HUES48 (cell line): ENCODE measurements at regions not wholly inside any gene's neighbourhood (a gene's known extent, or its start where the extent isn't known, plus 50 kb on each side); places are given as distances from the start of the nearest gene placed in this dataset.
"Not testable (repeated sequence)": the region's sequence is repeated elsewhere in the genome, so short reads cannot be mapped to it uniquely, and the experiment has no call there.

Source experiments
- H3K27ac ChIP-seq: one replicate; pipeline ENCODE4 v1.7.0; 2013; ENCODE audit warnings: low read depth, low read length, inconsistent platforms
- H3K27me3 ChIP-seq: 2 replicates; pipeline ENCODE4 v1.6.1; 2013; ENCODE audit warnings: mild to moderate bottlenecking, low read length; ENCODE audit not compliant: control insufficient read depth, insufficient read depth
- H3K36me3 ChIP-seq: 2 replicates; pipeline ENCODE4 v1.6.1; 2013; ENCODE audit warnings: low read length; ENCODE audit not compliant: control insufficient read depth, insufficient read depth
- H3K4me1 ChIP-seq: 2 replicates; pipeline ENCODE4 v1.6.1; 2013; ENCODE audit warnings: mild to moderate bottlenecking, low read length; ENCODE audit not compliant: control insufficient read depth, insufficient read depth
- H3K4me3 ChIP-seq: 2 replicates; pipeline ENCODE4 v1.5.1; 2013; ENCODE audit warnings: mild to moderate bottlenecking, low read depth, low read length
- H3K9ac ChIP-seq: 2 replicates; pipeline ENCODE4 v1.6.1; 2013; ENCODE audit warnings: mild to moderate bottlenecking, low read depth, low read length, moderate library complexity
- H3K9me3 ChIP-seq: 2 replicates; pipeline ENCODE4 v1.6.1; 2013; ENCODE audit warnings: low read length; ENCODE audit not compliant: control insufficient read depth, insufficient read depth

- not testable (repeated sequence) for H3K4me1 ChIP-seq, H3K36me3 ChIP-seq, H3K9me3 ChIP-seq, H3K27me3 ChIP-seq, H3K4me3 ChIP-seq, H3K9ac ChIP-seq, H3K27ac ChIP-seq
Measured at GRCh38 chr12:102666176-102666575, 185.8 kb upstream of the IGF1 start.

- H3K27ac ChIP-seq: no peak overlapping the region
- H3K9me3 ChIP-seq: peaks cover 8% of the 10 kb centered on the region
- H3K27me3 ChIP-seq: no peaks in the 10 kb centered on the region
- no peak overlapping the region for H3K9ac ChIP-seq
- no peaks in the 10 kb centered on the region for H3K36me3 ChIP-seq
- H3K4me1 ChIP-seq: no peaks in the 10 kb centered on the region
- H3K4me3 ChIP-seq: no peak overlapping the region
Measured at GRCh38 chr12:102659200-102659911, 179.0 kb upstream of the IGF1 start.

GRCh38 chr12:102653406-102653805 is 173.0 kb upstream of the IGF1 start:
- no peak overlapping the region for H3K27ac ChIP-seq
- H3K4me1 ChIP-seq: no peaks in the 10 kb centered on the region
- peaks cover 8% of the 10 kb centered on the region for H3K9me3 ChIP-seq
- no peak overlapping the region for H3K4me3 ChIP-seq
- no peak overlapping the region for H3K9ac ChIP-seq
- no peaks in the 10 kb centered on the region for H3K27me3 ChIP-seq
- no peaks in the 10 kb centered on the region for H3K36me3 ChIP-seq

- no peak overlapping the region for H3K4me3 ChIP-seq
- no peak overlapping the region for H3K27ac ChIP-seq
- no peak overlapping the region for H3K9ac ChIP-seq
- no peaks in the 10 kb centered on the region for H3K4me1 ChIP-seq
- H3K36me3 ChIP-seq: no peaks in the 10 kb centered on the region
- peaks cover 5% of the 10 kb centered on the region for H3K9me3 ChIP-seq
- no peaks in the 10 kb centered on the region for H3K27me3 ChIP-seq
Measured at GRCh38 chr12:102652645-102653313, 172.4 kb upstream of the IGF1 start.

- Histone ChIP-seq H3K9me3 (no peaks in the 10 kb centered on the region), H3K27ac (no peak overlapping the region), H3K27me3 (no peaks in the 10 kb centered on the region), H3K36me3 (no peaks in the 10 kb centered on the region), H3K4me1 (no peaks in the 10 kb centered on the region), H3K9ac (no peak overlapping the region), H3K4me3 (no peak overlapping the region)
Measured at GRCh38 chr12:102645968-102646367, 165.6 kb upstream of the IGF1 start.

- no peaks in the 10 kb centered on the region for H3K9me3 ChIP-seq
- no peak overlapping the region for H3K27ac ChIP-seq
- H3K9ac ChIP-seq: no peak overlapping the region
- no peaks in the 10 kb centered on the region for H3K36me3 ChIP-seq
- no peak overlapping the region for H3K4me3 ChIP-seq
- H3K27me3 ChIP-seq: no peaks in the 10 kb centered on the region
- no peaks in the 10 kb centered on the region for H3K4me1 ChIP-seq
Measured at GRCh38 chr12:102643879-102644575, 163.7 kb upstream of the IGF1 start.

- Histone ChIP-seq H3K27me3 (no peaks in the 10 kb centered on the region), H3K4me3 (no peak overlapping the region), H3K4me1 (no peaks in the 10 kb centered on the region), H3K36me3 (no peaks in the 10 kb centered on the region), H3K27ac (no peak overlapping the region), H3K9me3 (no peaks in the 10 kb centered on the region), H3K9ac (no peak overlapping the region)
Measured at GRCh38 chr12:102642199-102642598, 161.8 kb upstream of the IGF1 start.

GRCh38 chr12:102640658-102641057 is 160.3 kb upstream of the IGF1 start:
- not testable (repeated sequence) for H3K9me3 ChIP-seq, H3K27ac ChIP-seq, H3K36me3 ChIP-seq, H3K4me1 ChIP-seq, H3K9ac ChIP-seq, H3K4me3 ChIP-seq, H3K27me3 ChIP-seq

DNA sequence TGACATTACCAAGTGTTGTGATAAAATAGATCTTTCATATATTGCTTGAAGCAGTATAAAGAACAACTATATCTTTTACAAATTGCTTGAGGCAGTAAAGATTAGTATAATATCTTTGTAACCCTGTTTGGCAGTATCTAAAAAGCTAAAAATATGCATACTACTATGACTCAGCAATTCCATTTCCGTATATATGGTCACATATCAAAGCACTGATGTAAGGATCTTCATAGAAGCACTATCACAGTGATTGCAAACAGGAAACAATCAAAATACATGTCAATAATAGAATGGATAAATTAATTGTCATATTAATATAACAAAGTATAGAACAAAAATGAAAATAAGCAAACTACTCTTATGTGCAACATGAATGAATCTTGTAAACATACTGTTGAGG is 158.4 kb upstream of the IGF1 start:
- no peak overlapping the region for H3K4me3 ChIP-seq
- H3K4me1 ChIP-seq: no peaks in the 10 kb centered on the region
- H3K9me3 ChIP-seq: no peaks in the 10 kb centered on the region; the same call in 1 of the 2 replicates
- no peaks in the 10 kb centered on the region for H3K36me3 ChIP-seq
- H3K9ac ChIP-seq: no peak overlapping the region
- no peak overlapping the region for H3K27ac ChIP-seq
- H3K27me3 ChIP-seq: no peaks in the 10 kb centered on the region

GRCh38 chr12:102633981-102634605 is 153.7 kb upstream of the IGF1 start:
- no peaks in the 10 kb centered on the region for H3K4me1 ChIP-seq
- H3K36me3 ChIP-seq: no peaks in the 10 kb centered on the region
- no peaks in the 10 kb centered on the region for H3K27me3 ChIP-seq
- no peak overlapping the region for H3K9ac ChIP-seq
- H3K27ac ChIP-seq: no peak overlapping the region
- H3K4me3 ChIP-seq: no peak overlapping the region
- no peaks in the 10 kb centered on the region; the same call in 1 of the 2 replicates for H3K9me3 ChIP-seq

DNA sequence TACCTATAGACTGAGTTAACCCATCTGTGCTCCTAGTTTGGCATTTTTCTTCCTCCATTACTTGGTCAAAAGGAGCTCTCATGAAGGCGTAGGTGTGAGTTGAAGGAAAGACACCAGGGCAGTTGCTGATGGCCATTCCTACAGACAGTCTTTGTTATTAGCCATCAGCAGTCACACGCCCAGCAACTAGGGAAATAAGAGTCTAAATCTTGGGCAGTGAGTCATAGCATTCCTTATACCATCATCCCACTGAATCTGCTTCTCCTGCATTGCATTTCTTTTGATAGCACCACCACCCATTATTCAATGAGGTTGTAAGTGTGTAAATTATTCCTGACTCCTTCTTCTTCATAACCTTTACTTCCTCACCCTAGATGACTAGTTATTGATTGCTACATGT is 150.9 kb upstream of the IGF1 start:
- no peak overlapping the region for H3K27ac ChIP-seq
- no peaks in the 10 kb centered on the region for H3K4me1 ChIP-seq
- no peak overlapping the region for H3K9ac ChIP-seq
- H3K36me3 ChIP-seq: no peaks in the 10 kb centered on the region
- no peaks in the 10 kb centered on the region for H3K27me3 ChIP-seq
- no peak overlapping the region for H3K4me3 ChIP-seq
- peaks cover 5% of the 10 kb centered on the region for H3K9me3 ChIP-seq
